NCI-H2171 (cell line): ENCODE measurements at regions not wholly inside any gene's neighbourhood (a gene's known extent, or its start where the extent isn't known, plus 50 kb on each side); places are given as distances from the start of the nearest gene placed in this dataset.

ENCODE experiments used
- DNase-seq: peaks from one replicate; lab custom pipeline; 2025; lab: John Stamatoyannopoulos, UW

DNA sequence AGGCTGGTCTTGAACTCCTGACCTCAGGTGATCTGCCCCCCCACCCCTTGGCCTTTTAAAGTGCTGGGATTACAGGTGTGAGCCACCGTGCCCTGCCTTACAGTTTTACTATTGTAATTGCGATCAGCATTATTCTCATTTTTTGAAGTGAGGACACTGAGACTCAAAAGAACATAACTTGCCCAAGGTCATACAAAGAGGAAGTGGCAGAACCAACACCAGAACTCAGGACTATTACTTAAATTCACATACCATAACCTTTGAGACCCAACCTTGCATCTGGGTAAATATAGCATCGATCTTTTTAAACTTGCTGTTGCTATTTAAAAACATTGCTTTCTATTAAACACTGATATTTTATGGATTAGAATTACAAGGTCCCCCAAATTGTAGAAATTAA, 54.2 kb downstream of the FOXI1 start:
- no peak for DNase-seq

DNA sequence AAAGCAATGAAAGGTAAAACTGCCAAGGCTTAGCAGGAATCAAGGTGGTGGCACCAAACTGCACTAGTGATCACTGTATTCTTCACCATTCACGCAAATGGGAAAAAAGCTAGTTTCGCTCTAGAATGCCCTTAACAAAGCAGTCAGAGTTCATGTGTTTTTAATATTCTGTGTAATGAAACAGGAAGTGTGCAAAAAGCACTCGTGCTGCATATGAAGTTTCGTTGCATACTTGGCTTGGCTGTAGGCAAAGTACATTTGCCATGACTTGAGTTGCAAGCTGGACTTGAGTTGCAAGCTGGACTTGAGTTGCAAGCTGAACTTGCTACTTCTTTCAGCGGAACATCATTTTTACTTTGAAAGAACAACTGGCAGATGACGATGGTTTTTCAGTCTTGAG, 55.4 kb downstream of the FOXI1 start:
- no peak for DNase-seq

GRCh38 chr5:170162631-170163321, 57.1 kb downstream of the FOXI1 start:
- no peak for DNase-seq

DNA sequence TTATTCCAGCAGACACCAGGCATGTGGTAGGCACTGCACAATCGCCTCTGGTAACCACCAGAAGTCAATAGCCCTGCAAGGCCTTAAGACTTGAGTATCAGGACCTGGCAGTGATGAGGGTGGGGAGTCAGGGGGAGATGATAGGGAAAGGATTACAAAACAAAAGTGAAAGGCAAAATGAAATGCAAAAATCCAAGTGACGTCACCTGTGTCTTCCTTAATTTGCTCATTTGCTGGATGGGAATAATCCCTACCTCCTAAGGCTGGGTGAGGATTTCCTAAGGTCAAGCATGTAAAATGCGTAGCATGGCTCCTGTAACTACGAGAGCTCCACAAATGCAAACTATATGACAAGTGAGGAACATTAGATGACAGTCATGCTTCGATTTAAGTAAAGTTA, 58.4 kb downstream of the FOXI1 start:
- DNase-seq: no peak

GRCh38 chr5:170164921-170165320, 59.2 kb downstream of the FOXI1 start:
- DNase-seq: no peak

GRCh38 chr5:170166101-170166500, 60.4 kb downstream of the FOXI1 start:
- DNase-seq: no peak

DNA sequence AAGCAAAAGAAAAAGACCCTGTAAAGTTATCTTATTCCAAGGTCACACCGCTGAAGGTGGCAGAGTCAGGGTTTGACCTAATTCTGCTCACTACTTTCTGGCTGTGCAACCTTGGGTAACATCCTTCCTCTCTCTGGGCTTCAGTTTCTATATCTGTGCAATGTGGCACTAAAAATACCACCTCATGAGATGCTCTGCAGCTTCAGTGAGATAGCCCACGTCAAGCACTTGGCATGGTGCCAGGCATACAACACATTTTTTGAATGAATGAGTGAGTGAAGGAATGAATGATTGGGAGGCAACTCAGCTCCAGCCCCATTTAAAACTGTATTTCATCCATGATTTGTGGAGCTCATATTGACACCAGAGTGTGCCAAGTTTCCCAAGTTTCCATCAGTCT, 62.3 kb downstream of the FOXI1 start:
- no peak for DNase-seq

- DNase-seq: no peak
Observed at GRCh38 chr5:170168797-170169196, 63.1 kb downstream of the FOXI1 start.

DNA sequence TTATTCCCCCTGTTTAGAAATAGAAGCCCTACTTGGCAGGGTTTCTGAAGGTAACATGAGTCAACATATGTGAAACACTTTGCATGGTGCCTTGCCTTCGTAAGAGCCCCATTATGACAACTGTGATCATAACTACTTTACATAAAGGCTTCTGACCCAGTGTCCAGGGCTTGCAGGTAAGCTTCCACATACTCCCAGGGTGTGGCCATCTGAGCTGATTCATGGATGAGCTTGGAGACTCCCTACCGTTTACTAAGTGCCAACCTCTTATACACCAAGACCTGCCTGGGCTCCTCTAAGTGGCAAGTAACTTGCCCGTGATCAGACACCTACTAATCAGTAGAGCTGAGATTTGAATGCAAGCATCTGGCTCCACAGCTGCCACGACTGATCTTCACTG, 62.8 kb upstream of the C5orf58 start:
- DNase-seq: peak; percentile 16

- DNase-seq: peak; percentile 19
Observed at GRCh38 chr5:170171811-170172210, 61.0 kb upstream of the C5orf58 start.

DNA sequence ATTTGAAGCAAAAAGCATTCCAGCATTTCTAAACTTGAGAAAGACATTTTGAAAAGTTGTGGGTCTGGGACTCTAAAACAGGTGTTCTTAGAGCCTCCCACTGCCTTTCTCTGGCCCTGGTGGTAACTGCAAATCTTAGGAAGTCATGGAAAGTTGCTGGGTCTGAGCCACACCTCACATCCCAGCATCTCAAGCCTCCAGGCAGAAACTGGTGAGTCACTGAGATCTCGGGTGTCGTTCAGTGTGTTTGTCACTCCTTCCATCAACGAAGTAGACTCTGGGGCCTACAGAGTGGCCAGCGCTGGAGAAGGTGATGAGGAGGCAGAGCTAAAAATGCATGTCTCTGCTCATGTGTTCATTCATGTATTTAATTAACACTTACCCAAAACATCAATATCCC, 59.6 kb upstream of the C5orf58 start:
- no peak for DNase-seq

- DNase-seq: no peak
Observed at GRCh38 chr5:170173647-170174046, 59.1 kb upstream of the C5orf58 start.

DNA sequence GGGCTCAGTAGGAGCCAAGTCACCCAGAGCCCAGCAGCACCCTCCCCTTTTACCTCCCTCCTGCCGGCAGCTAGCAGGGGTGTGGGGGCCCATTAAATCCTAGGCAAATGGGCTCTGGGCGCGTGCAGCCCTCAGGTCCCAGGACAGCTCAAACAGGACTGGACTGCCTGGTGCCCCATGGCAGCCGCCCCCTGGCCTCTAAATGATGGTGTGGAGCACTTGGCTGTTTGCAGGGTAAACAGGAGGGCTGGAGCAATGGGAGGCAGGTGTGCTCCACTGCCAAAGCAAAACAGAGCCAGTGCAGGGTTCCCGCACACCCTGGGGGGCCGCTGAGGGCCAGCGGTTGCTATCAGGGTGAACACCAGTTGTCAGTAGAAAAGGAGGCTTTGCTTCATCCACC, 55.9 kb upstream of the C5orf58 start:
- no peak for DNase-seq

DNA sequence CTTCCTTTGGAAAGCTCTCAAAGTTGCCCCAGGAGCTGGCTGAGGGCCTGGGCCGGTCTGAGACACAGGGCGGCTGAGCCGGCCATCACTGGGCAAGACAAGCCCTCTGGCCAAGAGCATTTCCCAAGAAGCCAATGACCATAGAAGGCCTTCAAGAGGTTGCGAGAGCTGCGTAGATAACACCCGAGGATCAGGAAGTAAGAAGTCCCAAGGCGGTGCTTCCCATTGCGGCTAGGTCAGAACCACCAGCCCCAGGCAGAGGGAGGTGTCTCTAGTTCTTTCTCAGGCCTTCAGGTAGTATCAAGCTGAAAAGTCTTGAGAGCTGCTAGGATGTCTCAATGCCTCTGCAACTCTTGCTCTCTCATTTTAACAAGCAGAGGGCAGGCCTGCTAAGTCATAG, 54.0 kb upstream of the C5orf58 start:
- no peak for DNase-seq

GRCh38 chr5:170179626-170180025, 53.2 kb upstream of the C5orf58 start:
- DNase-seq: no peak

DNA sequence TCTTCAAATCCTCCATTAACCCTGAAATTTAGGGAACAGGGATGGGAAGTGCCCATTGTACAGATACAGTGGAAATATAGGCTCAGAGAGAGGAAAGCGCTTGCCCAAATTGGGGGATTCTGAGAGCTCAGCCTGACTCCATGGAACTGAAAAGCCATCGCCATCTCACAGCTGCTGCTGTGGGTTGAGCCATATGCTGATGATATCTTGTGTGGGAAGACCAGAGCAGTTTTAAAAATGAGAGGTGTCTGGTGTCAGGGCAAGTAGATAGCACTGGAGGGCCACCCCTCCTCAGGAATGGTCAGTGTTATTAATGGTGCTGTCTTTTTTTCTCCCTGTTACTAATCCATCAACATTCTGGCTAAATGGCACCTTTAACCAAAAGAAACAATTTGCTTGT, 50.9 kb upstream of the C5orf58 start:
- DNase-seq: no peak

- no peak for DNase-seq
Observed at GRCh38 chr5:170182491-170182890, 50.3 kb upstream of the C5orf58 start.
